Esophagus muscularis mucosa (tissue), 4 donors: ENCODE measurements at regions not wholly inside any gene's neighbourhood (a gene's known extent, or its start where the extent isn't known, plus 50 kb on each side); places are given as distances from the start of the nearest gene placed in this dataset.

ENCODE experiments used
- CTCF ChIP-seq, 3 experiments: fragments of 200-600 bp in 2 of 3; fragments of 450-650 bp in 1 of 3; sonication (generic) in 2 of 3; IDR thresholded peaks; one replicate each; pipeline ENCODE4 v1.5.1; 2017 to 2019; ENCODE audit warnings: antibody characterized with exemption in 3 of 3, mild to moderate bottlenecking in 2 of 3, moderate library complexity in 1 of 3
- EP300 ChIP-seq: sonication (generic); formaldehyde crosslinking; IDR thresholded peaks from one replicate; pipeline ENCODE4 v1.6.1; 2017; ENCODE audit warnings: antibody characterized with exemption
- POLR2A ChIP-seq: fragments of 450-650 bp; IDR thresholded peaks from one replicate; pipeline ENCODE4 v1.6.1; 2017; ENCODE audit warnings: antibody characterized with exemption, moderate library complexity, mild to moderate bottlenecking, low read depth
- POLR2AphosphoS5 ChIP-seq, 2 donors: sonication (generic); formaldehyde crosslinking; IDR thresholded peaks; one replicate each; pipeline ENCODE4 v1.6.1; 2017; ENCODE audit warnings: antibody characterized with exemption in 2 of 2

- peak; percentile 60 to 74 (median 73) for TF ChIP-seq CTCF (IDR thresholded peaks at IDR 0.05)
- no peak for TF ChIP-seq EP300
- TF ChIP-seq POLR2A: no peak
- peak in 1 of 2 donors; percentile 23 for TF ChIP-seq POLR2AphosphoS5 (IDR thresholded peaks at IDR 0.05)
Measured at GRCh38 chr2:239882331-239882732, 142.8 kb downstream of the NDUFA10 start.
